Activated naive CD4-positive, alpha-beta T cell treated with Interleukin-2 at 50 U/mL for 16 hours (primary cell): ENCODE measurements at regions not wholly inside any gene's neighbourhood (a gene's known extent, or its start where the extent isn't known, plus 50 kb on each side); places are given as distances from the start of the nearest gene placed in this dataset.

ENCODE experiments used
- DNase-seq: peaks from one replicate; pipeline ENCODE4 v3.0.0-alpha.2; 2020

- DNase-seq = no peak
Measured at GRCh38 chr15:96093063-96093462, 237.4 kb upstream of the NR2F2 start.

GRCh38 chr15:96097661-96098060 is 232.8 kb upstream of the NR2F2 start:
- no peak for DNase-seq

GRCh38 chr15:96102631-96103030 is 227.9 kb upstream of the NR2F2 start:
- DNase-seq = no peak

DNA sequence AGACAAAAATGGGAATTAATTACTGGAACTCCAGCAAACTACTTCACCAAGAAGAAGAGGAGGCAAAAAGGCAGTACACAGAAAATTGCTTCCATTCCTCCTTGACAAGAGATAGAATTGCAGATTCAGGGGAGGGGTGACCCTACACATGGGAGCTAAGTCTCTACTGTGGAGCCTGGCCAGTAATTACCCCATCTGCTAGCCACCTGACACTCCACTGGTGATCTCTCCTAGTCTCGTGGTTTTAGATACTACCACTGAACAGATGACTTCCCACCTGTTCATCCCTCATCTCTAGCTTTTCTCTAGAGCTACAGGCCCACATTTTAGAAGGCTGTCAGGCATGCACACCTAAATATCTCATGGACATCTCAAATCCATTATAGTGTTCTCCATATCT is 224.3 kb upstream of the NR2F2 start:
- no peak for DNase-seq

- DNase-seq = no peak
Measured at GRCh38 chr15:96106628-96107027, 223.9 kb upstream of the NR2F2 start.

DNA sequence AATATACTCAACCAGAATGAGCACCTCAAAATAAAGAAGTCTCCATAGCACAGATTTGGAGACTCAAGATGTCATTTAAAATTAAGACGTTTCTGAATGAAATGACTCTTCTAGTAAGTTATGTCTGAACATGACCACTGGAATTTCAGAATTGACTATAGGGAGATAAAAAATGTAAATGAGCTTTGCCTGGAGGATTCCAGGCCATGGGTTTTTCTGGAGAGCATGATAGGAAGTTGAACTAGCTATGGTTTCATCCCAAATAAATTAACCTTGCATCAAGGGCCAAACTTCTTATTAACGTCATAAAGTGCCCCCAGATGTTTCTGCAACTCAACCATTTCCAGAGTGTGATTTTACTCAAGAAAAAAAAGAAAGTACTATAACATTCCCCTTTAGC is 222.6 kb upstream of the NR2F2 start:
- DNase-seq = no peak

- no peak for DNase-seq
Measured at GRCh38 chr15:96108405-96108804, 222.1 kb upstream of the NR2F2 start.

DNA sequence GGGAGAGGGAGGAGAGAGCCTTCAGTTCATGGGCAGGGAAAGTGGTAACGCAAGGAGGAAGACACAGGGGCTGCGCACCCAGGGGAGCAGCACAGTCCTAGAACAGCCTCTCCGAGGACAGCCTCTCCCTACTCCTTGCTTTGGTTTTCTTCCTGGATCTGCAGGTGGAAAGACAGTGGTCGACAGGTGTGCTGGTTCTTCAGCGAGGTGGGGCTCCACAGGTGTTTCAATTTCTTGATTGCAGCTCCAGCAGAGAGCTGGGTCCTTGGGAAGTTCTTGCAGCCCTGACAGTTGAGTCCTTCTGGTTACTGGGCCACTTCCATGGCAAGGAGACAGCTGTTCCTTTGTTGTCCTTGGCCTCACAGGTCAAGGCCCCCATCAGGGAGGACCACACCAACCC is 220.7 kb upstream of the NR2F2 start:
- DNase-seq = no peak

GRCh38 chr15:96112018-96112417 is 218.5 kb upstream of the NR2F2 start:
- no peak for DNase-seq

DNA sequence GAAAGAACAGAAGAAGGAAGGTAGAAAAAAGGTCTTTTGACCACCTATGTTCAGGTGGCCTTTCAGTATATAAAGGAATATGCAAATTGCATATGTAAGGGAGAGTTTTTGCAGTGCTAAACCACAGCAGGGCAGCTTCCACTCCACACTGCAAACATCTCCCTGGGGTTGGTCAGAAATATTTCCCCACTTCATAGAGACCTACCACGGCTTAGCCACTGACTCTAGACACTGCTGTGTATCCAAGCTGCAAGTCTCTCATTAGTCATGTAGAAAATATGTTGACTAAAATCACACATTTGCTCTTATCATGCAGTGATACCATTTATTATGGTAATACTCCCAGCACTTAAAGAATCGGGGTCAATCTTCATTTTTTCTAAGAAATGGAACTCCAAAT is 214.9 kb upstream of the NR2F2 start:
- DNase-seq = no peak

DNA sequence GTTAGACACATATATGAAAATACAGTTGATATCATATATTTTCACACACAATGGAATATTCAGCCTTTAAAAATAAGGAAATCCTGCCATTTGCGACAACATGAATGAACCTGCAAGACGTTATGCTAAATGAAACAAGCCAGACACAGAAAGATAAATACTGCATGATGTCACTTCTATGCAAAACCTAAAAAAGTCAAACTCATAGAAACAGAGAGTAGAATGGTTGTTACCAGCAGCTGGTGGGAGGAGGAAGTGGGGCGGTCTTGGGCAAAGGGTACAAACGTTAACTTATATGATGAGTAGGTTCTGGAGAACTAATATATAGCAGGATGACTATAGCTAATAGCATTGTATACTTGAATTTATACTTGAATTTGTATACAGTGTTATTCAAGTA is 213.2 kb upstream of the NR2F2 start:
- no peak for DNase-seq

GRCh38 chr15:96119734-96120133 is 210.8 kb upstream of the NR2F2 start:
- no peak for DNase-seq

GRCh38 chr15:96121086-96121920 is 209.2 kb upstream of the NR2F2 start:
- DNase-seq = no peak

- no peak for DNase-seq
Measured at GRCh38 chr15:96122077-96123027, 208.1 kb upstream of the NR2F2 start.

GRCh38 chr15:96123028-96123400 is 207.5 kb upstream of the NR2F2 start:
- no peak for DNase-seq

DNA sequence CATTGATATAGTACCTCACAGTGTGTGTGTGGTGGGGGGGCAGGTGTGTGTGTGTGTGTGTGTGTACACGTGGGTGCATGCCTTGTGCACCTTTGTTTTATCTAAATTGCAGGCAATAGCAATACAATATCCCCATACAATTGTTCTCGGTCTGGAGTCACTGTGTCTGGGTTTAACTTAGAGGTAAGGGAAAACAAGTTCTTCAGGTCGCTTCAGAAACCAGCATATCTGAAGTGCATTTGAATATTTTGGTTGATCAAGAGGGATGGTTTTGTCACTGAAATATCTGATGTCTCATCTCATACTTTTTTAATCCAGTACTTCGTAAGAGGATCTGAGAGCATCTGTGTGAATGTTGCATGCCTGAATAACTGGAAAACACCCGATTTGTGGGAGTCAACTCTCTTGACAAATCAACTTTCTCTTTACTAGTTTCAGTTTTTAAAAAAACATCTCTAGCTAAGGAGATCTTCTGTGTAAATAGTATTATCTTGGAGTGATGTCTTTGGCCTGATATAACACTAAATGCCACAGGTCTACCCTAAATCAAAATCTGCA is 206.8 kb upstream of the NR2F2 start:
- no peak for DNase-seq

DNA sequence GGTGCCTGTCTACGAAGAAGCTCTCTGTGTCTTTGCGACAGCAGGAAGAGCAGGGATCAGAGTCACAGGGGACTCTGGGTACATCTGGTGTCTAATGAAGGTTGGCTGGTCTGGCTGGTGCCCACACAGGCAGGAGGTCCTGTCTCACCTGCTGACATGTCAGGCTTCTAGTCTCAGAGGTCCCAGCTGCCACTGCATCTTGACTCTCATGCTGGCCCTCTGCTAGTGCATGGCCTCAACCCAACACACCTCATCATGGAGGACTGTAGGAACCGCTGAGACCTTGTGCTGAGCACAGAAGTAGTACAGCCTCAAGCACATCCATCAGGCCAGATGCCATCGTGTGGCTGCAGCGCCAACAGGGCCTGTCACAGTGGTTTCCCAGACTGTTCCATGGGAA is 206.1 kb upstream of the NR2F2 start:
- DNase-seq = no peak

GRCh38 chr15:96125721-96126415 is 204.6 kb upstream of the NR2F2 start:
- DNase-seq = no peak

DNA sequence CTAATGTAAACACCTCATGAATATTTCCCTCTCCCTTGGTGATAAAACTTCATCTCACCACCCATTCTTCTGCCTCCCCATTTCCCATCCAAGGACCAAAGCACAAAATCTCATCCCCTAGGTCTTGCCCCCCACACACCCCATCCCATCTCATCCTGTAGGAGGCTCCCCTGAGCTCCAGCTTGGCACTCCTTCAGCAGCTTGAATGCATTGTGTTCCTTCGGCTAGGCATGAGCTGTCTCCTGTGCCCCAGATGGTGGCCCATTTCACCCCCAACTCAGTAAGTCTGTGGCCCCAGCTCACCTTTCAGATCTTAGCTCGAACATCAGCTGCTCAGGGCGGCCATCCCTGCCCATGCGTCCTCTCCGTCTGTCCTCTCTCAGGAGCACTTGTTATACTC is 203.6 kb upstream of the NR2F2 start:
- no peak for DNase-seq

DNA sequence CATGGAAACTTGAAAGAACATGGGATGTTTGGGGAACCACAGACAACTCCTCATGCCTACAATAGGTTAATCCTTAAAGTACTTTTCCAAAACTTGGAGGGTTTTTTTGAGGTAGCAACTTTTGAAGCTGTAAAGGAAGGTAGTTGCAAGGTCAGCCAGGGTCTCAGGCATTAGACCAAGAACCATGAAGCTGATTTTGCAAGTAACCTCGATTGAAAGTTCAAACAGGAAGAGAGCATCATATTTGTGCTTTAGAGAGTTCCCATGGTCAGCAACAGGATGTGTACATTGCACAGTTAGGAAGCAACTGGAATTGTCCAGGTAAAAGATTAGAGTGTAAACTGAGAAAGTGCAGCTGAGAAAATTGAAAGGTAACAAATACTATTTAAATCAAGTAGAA is 199.8 kb upstream of the NR2F2 start:
- DNase-seq = no peak

DNA sequence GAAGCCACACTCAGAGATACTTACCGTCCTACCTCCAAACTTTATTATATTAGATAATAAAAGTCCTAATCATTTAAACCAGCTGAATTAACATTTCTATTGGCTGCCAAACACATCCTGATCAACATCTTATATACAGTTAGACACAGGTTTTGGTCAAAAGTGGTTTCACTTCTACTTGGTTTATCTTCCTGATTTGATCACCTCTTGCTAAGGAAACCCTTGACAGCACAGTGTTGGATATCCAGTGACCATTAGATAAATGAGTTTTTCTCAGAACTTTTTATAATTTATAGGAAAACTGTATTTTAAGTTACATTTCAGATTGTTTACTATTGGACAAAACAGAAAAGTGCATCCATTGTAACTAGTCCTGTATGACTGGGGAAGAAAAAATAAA is 198.4 kb upstream of the NR2F2 start:
- DNase-seq = no peak

- DNase-seq = no peak
Measured at GRCh38 chr15:96135166-96136093, 195.1 kb upstream of the NR2F2 start.
